DOHH2 (cell line): ENCODE measurements at regions not wholly inside any gene's neighbourhood (a gene's known extent, or its start where the extent isn't known, plus 50 kb on each side); places are given as distances from the start of the nearest gene placed in this dataset.

Experiments
- H3F3A ChIP-seq: fragments of 200-600 bp; sonication (generic), shearing (Covaris generic); 2 replicates; pipeline ENCODE4 v1.6.0; 2016; ENCODE audit warnings: antibody characterized with exemption, mild to moderate bottlenecking; ENCODE audit not compliant: control insufficient read depth, insufficient read depth
- H3K27ac ChIP-seq: fragments of 200-600 bp; sonication (generic); 2 replicates; pipeline ENCODE4 v1.5.1; 2014; ENCODE audit warnings: low read depth, mild to moderate bottlenecking, low read length, moderate library complexity
- H3K27me3 ChIP-seq: fragments of 200-600 bp; sonication (generic); 2 replicates; pipeline ENCODE4 v1.6.1; 2014; ENCODE audit warnings: mild to moderate bottlenecking, low read length, mixed read lengths; ENCODE audit not compliant: control insufficient read depth
- H3K36me3 ChIP-seq: fragments of 200-600 bp; sonication (generic); 2 replicates; pipeline ENCODE4 v1.6.1; 2014; ENCODE audit warnings: mild to moderate bottlenecking, low read length, moderate library complexity, mixed read lengths; ENCODE audit not compliant: control insufficient read depth
- H3K4me1 ChIP-seq: fragments of 200-600 bp; sonication (generic); 2 replicates; pipeline ENCODE4 v1.6.1; 2014; ENCODE audit warnings: mild to moderate bottlenecking, low read length, mixed read lengths; ENCODE audit not compliant: control insufficient read depth
- H3K4me2 ChIP-seq: fragments of 200-600 bp; sonication (generic); 2 replicates; pipeline ENCODE4 v1.6.0; 2014; ENCODE audit warnings: mild to moderate bottlenecking, low read length, moderate library complexity
- H3K4me3 ChIP-seq: fragments of 200-600 bp; sonication (generic); 2 replicates; pipeline ENCODE4 v1.5.1; 2014; ENCODE audit warnings: mild to moderate bottlenecking, low read length, mixed read lengths
- H3K79me2 ChIP-seq: fragments of 200-600 bp; sonication (generic); 2 replicates; pipeline ENCODE4 v1.6.1; 2014; ENCODE audit warnings: mild to moderate bottlenecking, low read length, mixed read lengths; ENCODE audit not compliant: control insufficient read depth
- H3K9me2 ChIP-seq: fragments of 200-600 bp; sonication (generic); replicated peaks from 2 replicates; pipeline ENCODE4 v1.6.1; 2014; ENCODE audit warnings: mild to moderate bottlenecking, low read length, mixed read lengths; ENCODE audit not compliant: control insufficient read depth
- H3K9me3 ChIP-seq: fragments of 200-600 bp; sonication (generic); 2 replicates; pipeline ENCODE4 v1.6.1; 2014; ENCODE audit warnings: antibody characterized with exemption, low read length, mixed read lengths; ENCODE audit not compliant: control insufficient read depth, insufficient read depth
- H4K20me1 ChIP-seq: fragments of 200-600 bp; sonication (generic); 2 replicates; pipeline ENCODE4 v1.6.0; 2014; ENCODE audit warnings: low read depth, mild to moderate bottlenecking, antibody characterized with exemption, low read length, moderate library complexity; ENCODE audit not compliant: control insufficient read depth, insufficient read depth
- EZH2phosphoT487 ChIP-seq: fragments of 200-600 bp; sonication (generic); IDR thresholded peaks from 2 replicates; pipeline ENCODE4 v1.6.1; 2017; ENCODE audit warnings: borderline replicate concordance, mild to moderate bottlenecking, antibody characterized with exemption, low read length, moderate library complexity, mixed read lengths
- TF ChIP-seq, protein P1 (sequence below): fragments of 200-600 bp; sonication (generic); IDR thresholded peaks from one replicate; pipeline ENCODE4 v1.5.1; 2014; ENCODE audit warnings: antibody characterized with exemption, mild to moderate bottlenecking, low read depth, low read length; ENCODE audit not compliant: poor library complexity, severe bottlenecking

DNA sequence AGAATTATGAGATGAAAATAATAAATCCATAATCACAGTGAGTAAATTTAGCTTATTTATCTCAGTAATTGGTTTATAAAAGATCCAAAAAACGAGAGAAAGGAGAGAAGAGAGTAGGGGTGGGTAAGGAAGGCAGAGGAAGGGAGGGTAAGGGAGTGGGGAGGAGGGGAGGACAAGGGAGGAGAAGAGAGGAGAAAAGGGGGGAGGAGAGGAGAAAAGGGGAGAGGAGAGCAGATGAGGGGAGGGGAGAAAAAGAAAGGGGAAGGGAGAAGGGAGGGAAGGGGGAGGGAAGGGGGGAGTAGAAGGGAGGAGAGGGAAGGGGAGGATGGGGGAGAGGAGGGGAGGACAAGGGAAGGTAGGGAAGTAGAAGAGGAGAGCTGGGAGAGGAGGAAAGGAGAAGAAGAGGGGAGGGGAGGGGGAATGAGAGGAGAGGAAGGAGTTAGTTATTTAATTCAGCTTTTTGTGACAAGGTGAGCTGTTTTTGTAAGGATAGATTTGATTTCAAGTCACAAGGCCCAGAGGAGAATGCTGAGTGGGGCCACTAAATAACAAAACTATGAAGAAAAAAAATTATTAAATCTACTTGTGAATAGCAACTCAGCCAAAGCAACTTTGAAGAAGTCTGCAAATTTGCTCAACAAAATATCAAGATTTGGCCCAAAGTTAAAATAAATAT lies 454.3 kb downstream of the ARAP2 start:
- no peaks in the 10 kb centered on the region for H3K9me3 ChIP-seq
- H4K20me1 ChIP-seq: no peaks in the 10 kb centered on the region
- H3K27ac ChIP-seq: no peak overlapping the region
- H3K27me3 ChIP-seq: no peaks in the 10 kb centered on the region
- H3K36me3 ChIP-seq: no peaks in the 10 kb centered on the region
- TF ChIP-seq, protein P1, sequence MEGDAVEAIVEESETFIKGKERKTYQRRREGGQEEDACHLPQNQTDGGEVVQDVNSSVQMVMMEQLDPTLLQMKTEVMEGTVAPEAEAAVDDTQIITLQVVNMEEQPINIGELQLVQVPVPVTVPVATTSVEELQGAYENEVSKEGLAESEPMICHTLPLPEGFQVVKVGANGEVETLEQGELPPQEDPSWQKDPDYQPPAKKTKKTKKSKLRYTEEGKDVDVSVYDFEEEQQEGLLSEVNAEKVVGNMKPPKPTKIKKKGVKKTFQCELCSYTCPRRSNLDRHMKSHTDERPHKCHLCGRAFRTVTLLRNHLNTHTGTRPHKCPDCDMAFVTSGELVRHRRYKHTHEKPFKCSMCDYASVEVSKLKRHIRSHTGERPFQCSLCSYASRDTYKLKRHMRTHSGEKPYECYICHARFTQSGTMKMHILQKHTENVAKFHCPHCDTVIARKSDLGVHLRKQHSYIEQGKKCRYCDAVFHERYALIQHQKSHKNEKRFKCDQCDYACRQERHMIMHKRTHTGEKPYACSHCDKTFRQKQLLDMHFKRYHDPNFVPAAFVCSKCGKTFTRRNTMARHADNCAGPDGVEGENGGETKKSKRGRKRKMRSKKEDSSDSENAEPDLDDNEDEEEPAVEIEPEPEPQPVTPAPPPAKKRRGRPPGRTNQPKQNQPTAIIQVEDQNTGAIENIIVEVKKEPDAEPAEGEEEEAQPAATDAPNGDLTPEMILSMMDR: no peak
- no peak for TF ChIP-seq EZH2phosphoT487
- no peaks in the 10 kb centered on the region for H3K9me2 ChIP-seq
- no peak overlapping the region for H3K4me3 ChIP-seq
- no peak overlapping the region for H3K4me2 ChIP-seq
- no peaks in the 10 kb centered on the region for H3K79me2 ChIP-seq
- no peaks in the 10 kb centered on the region for H3K4me1 ChIP-seq
- no peaks in the 10 kb centered on the region for H3F3A ChIP-seq

DNA sequence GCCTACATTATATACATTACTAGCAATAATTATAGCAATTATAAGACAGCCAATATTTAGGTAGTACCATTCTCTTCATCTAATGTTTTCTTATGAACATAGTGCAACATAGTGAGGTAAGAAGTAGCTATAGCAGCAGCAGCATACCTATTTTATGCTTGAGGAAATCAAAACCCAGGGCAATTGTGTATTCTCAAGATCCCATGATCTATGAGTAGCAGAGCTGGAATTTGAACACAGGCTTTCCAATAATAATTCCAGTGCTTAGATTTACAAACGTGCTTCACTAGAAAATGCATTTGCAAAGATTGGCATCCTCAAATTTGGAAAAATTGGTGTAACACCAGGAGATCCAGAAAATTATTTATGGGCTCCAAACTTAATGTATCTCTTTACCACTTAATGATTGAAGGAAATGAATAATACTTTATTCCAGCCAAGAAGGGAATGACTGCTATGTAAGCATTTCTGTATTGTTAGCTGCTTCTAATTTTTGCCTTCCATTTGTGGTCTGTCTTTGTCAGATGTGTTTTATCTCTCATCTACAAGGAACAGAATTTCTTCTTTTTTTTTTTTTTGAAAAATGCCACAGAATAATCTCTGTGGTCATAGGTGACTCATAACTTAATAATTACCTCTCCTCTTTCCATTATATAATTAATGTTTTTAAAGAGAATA lies 451.1 kb downstream of the ARAP2 start:
- Histone ChIP-seq H4K20me1 (no peaks in the 10 kb centered on the region), H3K27ac (no peak overlapping the region), H3K9me3 (no peaks in the 10 kb centered on the region), H3K4me1 (no peaks in the 10 kb centered on the region), H3F3A (no peaks in the 10 kb centered on the region), H3K27me3 (no peaks in the 10 kb centered on the region), H3K36me3 (no peaks in the 10 kb centered on the region), H3K9me2 (no peaks in the 10 kb centered on the region), H3K4me2 (no peak overlapping the region), H3K79me2 (no peaks in the 10 kb centered on the region), H3K4me3 (no peak overlapping the region)
- TF ChIP-seq, protein P1: no peak
- TF ChIP-seq EZH2phosphoT487: no peak

DNA sequence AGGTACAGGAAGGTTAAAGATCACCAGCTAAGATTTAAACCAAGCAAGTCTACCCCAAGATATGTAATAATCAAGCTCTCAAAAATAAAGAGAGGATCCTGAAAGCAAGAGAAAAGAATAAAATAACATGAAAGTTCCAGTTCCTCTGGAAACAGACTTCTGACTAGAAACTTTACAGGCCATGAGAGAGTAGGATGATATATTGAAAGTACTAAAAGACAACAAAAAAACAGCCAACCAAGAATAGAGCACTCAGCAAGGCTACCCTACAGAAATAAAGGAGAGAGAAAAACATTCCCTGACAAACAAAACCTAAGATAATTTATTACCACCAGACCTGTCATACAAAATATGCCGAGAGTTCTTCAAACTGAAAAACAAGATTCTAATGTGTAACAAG lies 450.5 kb downstream of the ARAP2 start:
- H3K9me2 ChIP-seq: no peaks in the 10 kb centered on the region
- H3K4me3 ChIP-seq: no peak overlapping the region
- TF ChIP-seq, protein P1: no peak
- TF ChIP-seq EZH2phosphoT487: no peak
- no peaks in the 10 kb centered on the region for H3K27me3 ChIP-seq
- no peak overlapping the region for H3K4me2 ChIP-seq
- no peaks in the 10 kb centered on the region for H4K20me1 ChIP-seq
- H3K36me3 ChIP-seq: no peaks in the 10 kb centered on the region
- H3K27ac ChIP-seq: no peak overlapping the region
- H3K4me1 ChIP-seq: no peaks in the 10 kb centered on the region
- no peaks in the 10 kb centered on the region for H3F3A ChIP-seq
- no peaks in the 10 kb centered on the region for H3K79me2 ChIP-seq
- H3K9me3 ChIP-seq: no peaks in the 10 kb centered on the region
